ENCODE measurements at regions not wholly inside any gene's neighbourhood (a gene's known extent, or its start where the extent isn't known, plus 50 kb on each side); places are given as distances from the start of the nearest gene placed in this dataset.

- no peak for DNase-seq
Observed at GRCh38 chr10:112040696-112041095, 142.9 kb downstream of the GPAM start.

GRCh38 chr10:112045938-112046337, 137.6 kb downstream of the GPAM start:
- intact Hi-C loops (cut with DNase I), result no loop called here
- no peak for DNase-seq
- WGBS, 4 donors, result 60 to 77% (median 69%) methylated on average over 3 of the region's 3 CpGs
- Histone ChIP-seq H3K4me3 (no peak overlapping the region), H3K36me3 (replicated peaks in 1 of 2) (no peaks in the 10 kb centered on the region), H3K27ac (no peak overlapping the region), H3K4me1 (replicated peaks in 1 of 2) (no peaks in the 10 kb centered on the region), H3K27me3 (no peaks in the 10 kb centered on the region), H3K9me3 (replicated peaks in 1 of 3) (no peaks in the 10 kb centered on the region)
- no peak for TF ChIP-seq POLR2A (IDR thresholded peaks at IDR 0.05)
- TF ChIP-seq CTCF (IDR thresholded peaks at IDR 0.05), result no peak

More at GRCh38 chr10:112040696-112041095, 142.9 kb downstream of the GPAM start:
- 84 to 93% (median 90%) methylated on average over 3 of the region's 3 CpGs for WGBS, 4 donors
- no peak overlapping the region for H3K4me3 ChIP-seq
- no peaks in the 10 kb centered on the region for H3K4me1 ChIP-seq (replicated peaks in 1 of 2)
- no peak overlapping the region for H3K27ac ChIP-seq
- H3K36me3 ChIP-seq (replicated peaks in 1 of 2), result no peaks in the 10 kb centered on the region
- intact Hi-C loops (cut with DNase I), result no loop called here
- no peaks in the 10 kb centered on the region for H3K27me3 ChIP-seq
- TF ChIP-seq POLR2A (IDR thresholded peaks at IDR 0.05) (no peak), CTCF (IDR thresholded peaks at IDR 0.05) (no peak)
- H3K9me3 ChIP-seq (replicated peaks in 1 of 3), result no peaks in the 10 kb centered on the region

GRCh38 chr10:112047674-112048073, 135.9 kb downstream of the GPAM start:
- intact Hi-C loops (cut with DNase I), result no loop called here
- no peaks in the 10 kb centered on the region for H3K4me1 ChIP-seq (replicated peaks in 1 of 2)
- H3K27ac ChIP-seq, result no peak overlapping the region
- no peaks in the 10 kb centered on the region for H3K9me3 ChIP-seq (replicated peaks in 1 of 3)
- TF ChIP-seq POLR2A (IDR thresholded peaks at IDR 0.05) (no peak), CTCF (IDR thresholded peaks at IDR 0.05) (no peak)
- WGBS, 4 donors, result 36 to 64% (median 40%) methylated on average over 1 to 2 of the region's 2 CpGs
- H3K36me3 ChIP-seq (replicated peaks in 1 of 2), result no peaks in the 10 kb centered on the region
- DNase-seq, result no peak
- H3K4me3 ChIP-seq, result no peak overlapping the region
- no peaks in the 10 kb centered on the region for H3K27me3 ChIP-seq

- 72 to 84% (median 79%) methylated on average over 5 of the region's 5 CpGs for WGBS, 4 donors
- intact Hi-C loops (cut with DNase I), result no loop called here
- Histone ChIP-seq H3K4me3 (no peak overlapping the region), H3K4me1 (replicated peaks in 1 of 2) (no peaks in the 10 kb centered on the region), H3K27ac (no peak overlapping the region), H3K27me3 (no peaks in the 10 kb centered on the region), H3K36me3 (replicated peaks in 1 of 2) (no peaks in the 10 kb centered on the region), H3K9me3 (replicated peaks in 1 of 3) (no peaks in the 10 kb centered on the region)
- DNase-seq, result no peak
- no peak for TF ChIP-seq POLR2A (IDR thresholded peaks at IDR 0.05)
- TF ChIP-seq CTCF (IDR thresholded peaks at IDR 0.05), result no peak
Observed at GRCh38 chr10:112052166-112052565, 131.4 kb downstream of the GPAM start.
